NCI-H526 treated with DMSO at 0.1 percent for 48 hours (cell line): ENCODE measurements at regions not wholly inside any gene's neighbourhood (a gene's known extent, or its start where the extent isn't known, plus 50 kb on each side); places are given as distances from the start of the nearest gene placed in this dataset.
"Not testable (repeated sequence)": the region's sequence is repeated elsewhere in the genome, so short reads cannot be mapped to it uniquely, and the experiment has no call there.

Experiments
- DNase-seq: peaks from one replicate; lab custom pipeline; 2025; lab: John Stamatoyannopoulos, UW

DNA sequence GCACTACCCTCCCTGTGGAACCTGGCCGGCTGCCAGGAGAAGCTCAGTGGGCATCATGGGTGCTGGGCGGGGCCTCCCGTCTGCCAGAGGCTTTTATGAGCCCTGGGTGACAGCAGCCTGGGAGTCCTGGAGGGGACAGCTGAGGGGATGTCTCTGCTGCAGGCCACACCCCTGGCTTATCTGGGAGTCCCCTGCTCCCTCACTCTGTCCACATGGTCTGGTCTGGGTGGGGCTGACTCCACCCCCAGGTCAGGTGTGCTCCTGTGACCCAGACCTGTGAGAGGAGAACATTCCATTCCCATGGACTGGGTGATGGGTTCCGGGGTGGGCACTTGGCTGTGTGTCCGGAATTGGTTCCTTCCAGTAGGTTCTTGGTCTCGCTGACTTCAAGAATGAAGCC, 369.3 kb upstream of the SFSWAP start:
- DNase-seq, result not testable (repeated sequence)

DNA sequence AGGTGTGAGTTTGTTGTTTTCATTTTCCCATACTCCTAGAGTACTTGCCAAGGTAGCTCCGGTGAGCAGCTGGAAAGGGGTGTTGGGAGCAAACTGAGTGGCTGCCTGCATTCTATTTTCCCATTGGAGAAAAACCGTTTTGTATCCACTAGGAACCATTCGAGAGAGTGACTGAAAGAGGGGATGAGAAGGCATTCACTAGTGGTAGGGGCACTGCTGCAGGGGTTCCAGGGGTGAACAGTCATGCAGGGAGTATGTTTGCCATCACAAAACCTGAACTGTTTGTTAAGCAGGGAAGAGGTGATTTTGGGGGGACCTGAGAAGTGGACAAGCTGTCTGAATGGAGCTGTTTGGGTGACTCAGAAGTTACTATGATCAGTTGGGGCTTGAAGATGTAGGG, 367.5 kb upstream of the SFSWAP start:
- DNase-seq, result not testable (repeated sequence)

DNA sequence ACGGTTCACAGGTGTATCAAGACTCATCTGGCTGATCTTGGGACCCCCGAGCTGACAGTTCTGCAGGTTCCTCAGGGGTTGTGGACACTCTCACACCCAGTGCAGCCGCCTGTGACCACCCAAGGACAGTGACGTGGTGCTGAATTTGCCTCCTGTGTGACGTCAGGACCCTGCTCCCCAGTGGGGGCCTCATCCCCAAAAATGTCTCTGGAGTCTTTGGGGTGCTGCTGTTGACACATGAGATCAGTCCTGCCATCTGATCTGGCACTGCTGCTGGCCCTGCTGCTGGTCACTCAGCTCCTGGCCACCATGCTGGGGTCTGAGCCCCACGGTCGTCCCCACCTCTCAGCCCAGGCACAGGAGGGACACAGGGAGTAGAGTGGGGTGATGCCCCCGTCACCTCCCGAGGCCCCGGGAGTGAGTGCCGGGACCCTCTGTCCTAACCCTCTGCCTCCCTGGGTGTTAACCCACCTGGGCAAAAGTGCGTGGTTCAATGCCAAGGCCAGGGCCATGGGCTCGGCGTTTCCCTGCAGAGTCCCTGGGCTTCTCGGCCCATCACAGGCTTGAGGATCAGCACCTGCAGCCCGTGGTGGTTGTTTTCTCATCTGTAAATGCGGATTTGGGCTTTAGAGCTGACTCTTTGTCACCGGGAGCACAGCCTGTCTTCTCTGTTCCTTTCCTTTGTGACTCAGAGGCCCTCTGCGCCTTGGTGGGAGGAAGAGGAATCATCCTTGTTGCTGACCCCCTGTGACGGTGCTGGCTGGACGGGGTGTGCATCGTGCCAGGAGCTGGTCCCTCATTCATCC, 366.0 kb upstream of the SFSWAP start:
- not testable (repeated sequence) for DNase-seq

DNA sequence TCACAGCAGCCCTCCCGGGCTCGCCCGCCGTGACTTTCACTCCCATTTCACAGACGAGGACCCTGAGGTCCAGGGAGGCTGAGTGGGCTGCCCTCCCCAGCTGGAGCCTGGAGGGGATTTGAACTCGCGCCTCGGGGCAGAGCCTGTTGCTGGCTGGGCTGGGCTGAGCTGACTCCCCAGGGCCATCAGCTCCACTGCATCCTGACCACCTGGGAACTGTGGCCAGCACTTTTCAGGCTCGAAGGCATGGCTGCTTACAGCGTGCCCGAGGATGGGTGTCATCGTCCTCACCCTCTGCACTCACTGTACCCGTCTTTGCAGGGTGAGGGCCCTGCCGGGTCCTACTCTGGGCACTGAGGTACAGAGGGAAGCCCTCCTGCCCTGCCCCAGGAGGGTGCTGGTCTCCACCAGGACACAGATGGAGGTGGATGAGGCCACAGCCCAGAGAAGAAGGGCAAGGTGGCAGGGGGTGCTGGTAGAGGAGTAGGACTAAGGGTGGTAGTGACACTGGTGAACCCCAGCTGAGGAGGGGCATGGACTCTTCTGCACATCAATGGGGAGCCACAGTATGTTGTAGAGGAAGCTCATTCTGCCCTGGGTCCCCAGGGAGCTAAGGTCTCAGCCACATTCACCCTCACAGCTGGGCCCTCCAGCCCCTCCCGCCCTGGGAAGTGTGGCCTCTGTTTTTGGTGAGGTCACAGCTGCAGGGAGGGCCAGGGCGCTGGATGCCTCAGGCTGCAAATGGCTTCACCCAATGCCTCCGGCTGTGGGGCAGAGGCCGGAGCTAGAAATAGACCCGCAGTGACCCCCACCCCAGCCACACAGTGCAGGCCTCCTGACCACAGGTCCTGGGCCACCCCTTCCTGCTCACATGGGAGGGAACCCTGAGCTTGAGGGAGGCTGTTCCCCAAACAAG, 365.1 kb upstream of the SFSWAP start:
- DNase-seq, result no peak

DNA sequence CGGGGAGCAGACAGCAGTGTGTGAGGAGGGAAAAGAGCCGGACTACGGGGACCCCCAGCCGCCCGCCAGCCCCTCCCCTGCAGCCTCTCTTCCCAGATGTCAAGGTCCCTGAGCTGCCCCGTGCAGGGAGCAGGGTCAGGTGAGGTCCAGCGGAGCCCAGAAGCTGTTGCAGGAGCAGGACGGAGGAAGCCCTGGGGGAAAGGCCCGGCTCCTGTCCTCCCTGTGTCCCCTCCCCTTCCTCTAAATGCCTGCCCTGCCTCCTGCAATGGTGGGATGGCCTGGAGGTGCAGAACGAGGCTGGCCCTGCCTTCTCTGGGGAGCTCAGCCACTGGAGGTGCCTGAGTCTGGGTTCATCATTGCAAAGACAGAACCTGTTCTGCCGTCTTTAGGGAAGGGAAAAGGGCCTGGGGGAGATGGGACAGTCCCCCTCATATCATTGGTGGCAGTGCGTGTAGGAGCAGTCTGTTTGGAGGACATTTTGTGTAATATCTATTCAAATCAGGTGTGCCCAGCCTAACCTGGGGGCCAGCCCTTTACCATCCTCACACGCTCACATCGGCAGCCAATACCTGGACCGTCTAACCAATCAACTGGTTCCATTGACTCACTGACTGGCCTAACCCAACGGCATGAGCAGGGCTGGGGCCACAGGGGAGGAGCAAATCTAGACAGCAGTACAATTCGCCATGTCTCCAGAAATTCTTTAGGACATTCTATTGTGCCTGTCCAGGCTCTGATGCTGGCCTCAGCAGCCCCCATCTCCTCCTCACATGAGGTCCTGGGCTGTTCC, 364.1 kb upstream of the SFSWAP start:
- DNase-seq, result no peak

DNA sequence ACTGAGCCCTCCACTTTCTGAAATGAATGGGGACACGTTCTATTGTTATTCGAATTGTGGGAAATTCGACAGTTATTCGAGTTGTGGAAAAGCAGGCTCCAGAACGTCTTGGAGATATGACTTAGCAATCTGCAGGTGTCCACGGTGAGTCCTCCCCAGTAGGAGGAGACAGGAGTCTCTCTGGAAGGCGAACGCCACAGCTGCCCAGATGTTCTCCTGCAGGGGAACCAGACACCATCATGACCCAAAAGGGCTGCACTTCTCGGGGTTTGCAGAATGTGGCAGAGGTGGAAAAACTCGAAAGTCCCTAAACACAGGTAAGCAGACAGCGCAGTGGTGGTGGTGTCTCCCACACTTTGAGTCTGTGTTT, 363.6 kb upstream of the SFSWAP start:
- DNase-seq, result no peak

DNA sequence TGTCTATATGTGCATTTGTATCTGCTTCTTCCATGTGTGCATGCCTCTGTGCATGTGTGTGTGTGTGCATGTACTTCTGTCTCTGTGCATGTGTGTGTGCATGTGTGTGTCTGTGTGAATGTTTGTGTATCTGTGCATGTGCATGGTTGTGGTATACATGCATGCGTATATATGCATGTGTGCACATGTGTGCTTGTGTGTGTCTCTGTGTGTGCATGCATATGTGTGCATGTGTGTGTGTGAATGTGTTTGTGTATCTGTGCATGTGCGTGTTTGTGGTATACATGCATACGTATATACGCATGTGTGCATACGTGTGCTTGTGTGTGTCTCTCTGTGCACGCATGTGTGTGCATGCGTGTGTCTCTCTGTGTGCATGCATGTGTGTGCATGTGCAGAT, 363.2 kb upstream of the SFSWAP start:
- no peak for DNase-seq

DNA sequence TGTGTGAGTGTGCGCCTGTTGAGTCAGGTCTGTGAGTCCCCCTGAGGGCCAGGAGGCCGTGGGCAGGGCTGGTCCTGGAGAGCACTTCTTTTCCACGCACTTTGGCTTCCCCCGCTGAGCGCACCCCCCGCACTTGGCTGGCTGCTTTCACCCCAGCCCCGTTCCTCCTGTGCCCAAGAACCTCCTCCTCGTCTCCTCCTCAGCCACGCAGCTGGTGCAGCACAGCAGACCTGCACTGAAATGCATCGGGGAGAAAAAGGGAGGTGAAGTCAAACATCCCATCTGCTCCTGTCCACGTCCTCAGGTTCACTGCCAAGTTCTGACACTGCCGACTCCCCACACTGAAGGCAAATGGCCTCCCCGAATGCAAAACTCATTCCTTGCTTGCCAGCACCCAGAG, 362.7 kb upstream of the SFSWAP start:
- no peak for DNase-seq

DNA sequence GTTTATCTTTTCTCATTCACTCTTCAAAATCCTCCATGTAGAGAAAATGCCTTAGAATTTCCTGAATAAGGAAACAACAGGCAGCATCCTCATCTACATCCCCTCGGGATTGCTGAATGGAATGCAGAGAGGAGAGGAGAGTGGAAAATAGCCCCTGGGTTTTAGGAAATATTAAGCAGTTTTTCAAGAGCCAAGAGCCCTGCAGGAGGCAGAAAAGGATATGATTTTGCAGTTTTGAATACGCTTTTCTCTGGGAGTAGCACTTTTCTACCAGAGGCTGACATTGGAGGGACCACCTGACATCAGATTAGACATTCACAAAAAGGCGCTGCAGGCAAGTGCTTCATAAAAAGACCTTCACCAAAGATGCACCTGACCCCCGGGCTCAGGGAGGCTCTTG, 362.2 kb upstream of the SFSWAP start:
- DNase-seq, result no peak

GRCh38 chr12:131349397-131350127, 361.3 kb upstream of the SFSWAP start:
- DNase-seq, result no peak

DNA sequence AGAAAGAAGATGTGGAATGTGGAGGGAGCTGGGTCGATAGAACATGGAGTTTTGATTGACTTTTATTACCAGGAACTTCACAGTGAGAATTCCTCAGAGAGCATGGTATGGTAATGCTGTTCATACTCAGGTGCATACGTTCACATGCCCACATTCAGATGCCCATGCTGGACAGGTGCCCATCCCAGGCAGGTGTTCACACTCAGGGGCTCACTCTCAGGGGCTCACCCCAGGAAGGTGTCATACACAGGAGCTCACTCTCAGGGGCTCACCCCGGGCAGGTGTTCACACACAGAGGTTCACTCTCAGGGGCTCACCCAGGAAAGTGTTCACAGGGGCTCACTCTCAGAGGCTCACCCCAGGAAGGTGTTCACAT, 360.0 kb upstream of the SFSWAP start:
- DNase-seq, result no peak

DNA sequence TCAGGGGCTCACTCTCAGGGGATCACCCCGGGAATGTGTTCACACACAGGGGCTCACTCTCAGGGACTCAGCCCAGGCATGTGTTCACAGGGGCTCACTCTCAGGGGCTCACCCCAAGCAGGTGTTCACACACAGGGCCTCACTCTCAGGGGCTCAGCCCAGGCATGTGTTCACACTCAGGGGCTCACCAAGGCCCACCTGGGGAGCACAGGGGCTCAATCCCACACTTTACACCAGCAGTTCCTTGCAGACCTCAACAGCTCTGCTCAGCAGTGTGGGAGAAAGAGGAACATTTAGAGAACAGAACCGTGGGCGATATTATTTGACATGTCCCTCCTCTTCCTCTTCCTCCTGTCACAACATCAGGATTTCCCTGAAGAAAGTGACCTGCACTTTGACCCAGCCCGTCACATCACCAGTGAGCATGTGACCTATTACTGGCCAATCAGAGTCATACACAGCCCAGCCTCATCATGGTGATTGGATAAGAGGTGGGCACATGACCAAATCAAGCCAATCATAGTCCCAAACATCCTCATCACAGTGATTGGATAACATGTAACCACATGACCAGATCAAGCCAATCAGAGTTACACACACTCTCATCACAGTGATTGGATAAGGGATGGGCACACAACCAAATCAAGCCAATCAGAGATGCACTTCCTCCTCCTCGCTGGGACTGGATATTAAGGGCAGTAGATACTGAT, 359.4 kb upstream of the SFSWAP start:
- DNase-seq, result no peak

DNA sequence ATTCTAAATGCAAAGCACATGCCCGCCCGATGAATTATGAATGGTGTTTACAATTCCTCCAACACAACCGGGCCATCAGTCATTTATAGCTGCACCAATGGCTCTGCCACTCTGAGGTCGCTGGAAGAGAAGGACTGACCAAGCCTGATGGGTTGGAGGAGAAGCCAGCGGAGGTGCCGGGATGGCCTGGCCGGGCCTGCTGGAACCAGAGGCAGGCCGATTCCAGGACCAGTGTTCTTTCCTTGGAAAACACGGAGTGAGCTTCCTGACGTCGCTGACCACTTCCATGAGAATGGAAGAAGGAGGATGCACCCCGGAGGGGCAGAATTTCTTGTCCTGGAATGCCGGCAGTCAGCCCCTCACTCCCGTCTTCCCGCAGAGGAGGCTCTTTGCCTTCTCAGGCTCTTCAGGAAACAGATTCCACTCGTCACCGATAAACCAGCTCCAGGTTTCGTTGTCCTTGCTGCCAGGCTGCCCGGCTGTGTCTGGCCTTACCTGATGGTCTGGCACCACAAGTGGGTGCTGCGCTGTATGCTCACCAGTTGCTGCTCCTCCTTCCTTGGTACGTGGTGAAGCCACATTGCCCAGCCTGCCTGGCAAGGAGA, 358.5 kb upstream of the SFSWAP start:
- no peak for DNase-seq

DNA sequence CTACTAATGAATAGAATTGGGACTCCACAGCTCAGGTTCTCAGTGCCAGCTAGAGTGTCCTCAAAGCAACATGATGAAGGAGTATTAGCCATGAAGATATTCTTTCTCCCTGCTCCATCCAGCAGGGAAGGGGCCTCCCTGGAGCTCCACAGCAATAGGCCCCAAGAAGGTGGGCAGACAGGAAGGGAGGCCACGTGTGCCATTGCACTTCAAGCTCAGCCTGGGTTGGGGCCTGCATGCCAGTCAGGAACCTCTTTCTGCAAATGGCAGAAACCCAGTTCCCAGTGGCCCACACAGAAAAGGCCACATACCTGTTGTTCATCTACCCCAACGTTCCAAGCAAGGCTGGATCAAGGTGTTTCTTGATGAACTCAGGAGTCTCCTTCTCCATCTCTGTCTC, 357.5 kb upstream of the SFSWAP start:
- DNase-seq, result no peak

DNA sequence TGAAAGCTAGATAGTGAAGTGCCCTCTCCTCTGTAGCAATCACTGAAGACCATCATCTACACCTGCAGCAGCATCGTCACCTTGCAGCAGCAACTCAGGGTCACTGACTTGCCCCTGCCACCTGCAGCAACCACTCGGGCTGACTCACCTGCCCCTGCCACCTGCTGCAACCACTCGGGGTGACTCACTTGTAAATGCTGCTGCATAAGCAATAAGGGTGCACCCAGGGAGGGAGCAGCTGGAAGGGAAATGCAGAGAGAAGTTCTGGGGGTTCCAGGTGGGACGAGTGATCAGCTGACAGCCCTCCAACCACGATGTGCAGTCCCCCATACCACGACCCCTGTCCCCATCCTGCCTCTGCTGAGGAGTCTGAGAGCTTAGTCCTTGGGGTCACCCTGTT, 357.1 kb upstream of the SFSWAP start:
- no peak for DNase-seq

DNA sequence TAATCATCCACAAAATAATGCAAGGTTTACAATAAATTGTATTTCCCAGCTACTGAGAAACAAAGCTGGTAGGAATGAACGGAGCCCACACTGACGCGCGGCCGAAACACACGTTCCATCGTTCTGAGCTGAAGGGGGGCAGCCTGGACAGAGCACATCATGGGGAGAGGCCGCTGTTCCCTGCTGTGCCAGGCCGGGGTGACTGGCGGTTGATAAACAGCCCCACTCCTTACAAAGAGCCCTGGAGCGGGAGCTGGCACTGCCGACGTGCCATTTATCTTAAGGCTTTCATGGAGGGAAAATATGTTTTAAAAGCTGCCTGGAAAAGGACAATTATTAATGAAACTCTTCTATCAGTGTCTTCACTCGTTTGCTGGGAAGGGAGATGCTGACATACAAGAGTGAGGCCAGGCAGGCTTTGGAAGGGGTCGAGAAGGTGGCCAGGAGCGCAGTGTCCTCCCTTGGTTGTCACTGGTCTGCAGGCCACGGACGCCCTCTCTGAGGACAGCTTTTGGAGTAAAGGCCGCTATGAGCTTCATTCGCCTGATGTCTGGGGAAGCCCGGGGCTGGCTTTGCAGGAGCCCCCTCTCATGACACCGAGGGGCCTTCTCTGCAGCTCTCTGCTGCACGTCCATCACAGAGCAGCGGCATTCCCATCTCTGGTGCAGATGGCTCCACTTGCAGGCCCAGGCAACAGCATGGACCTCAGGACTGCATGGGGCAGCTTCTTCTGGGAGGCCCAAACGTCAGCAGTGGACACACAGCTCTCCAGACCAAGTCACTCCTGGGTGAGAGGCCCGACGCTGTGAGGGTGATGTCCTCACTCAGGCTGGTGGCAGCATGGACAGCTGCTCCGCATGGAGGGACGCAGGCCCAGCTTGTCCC, 355.3 kb upstream of the SFSWAP start:
- no peak for DNase-seq

DNA sequence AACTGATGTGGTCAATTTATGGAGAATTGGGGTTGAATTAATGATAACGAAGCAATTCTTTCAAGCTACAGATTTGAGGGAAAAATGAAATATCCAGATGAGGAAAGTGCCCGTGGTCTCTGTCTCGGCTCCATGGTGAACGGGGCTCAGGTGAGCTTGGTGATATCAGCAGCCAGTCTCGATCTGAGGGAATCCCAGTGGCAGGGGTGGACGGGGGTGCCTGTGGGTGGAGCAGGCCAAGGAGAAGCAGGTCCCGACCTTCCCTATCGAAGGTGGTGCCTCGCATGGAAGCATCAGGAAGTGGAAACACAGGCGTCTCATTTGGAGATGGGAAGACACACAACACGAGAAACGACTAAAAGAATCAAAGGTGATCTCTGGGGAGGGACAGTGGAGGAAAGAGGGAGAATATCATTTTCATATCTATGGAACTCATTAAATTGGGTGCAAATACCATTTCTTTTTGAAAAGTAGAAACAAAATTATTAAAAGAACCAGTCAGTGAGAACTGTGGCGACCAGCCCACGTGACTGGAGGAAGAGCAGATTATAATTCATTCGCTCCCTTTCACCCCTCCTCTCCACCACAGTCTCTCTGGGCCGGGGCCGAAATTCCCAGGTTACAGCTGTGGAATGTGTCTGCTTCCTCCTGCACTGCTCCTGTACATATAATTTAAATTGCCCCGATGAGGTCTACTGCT, 354.3 kb upstream of the SFSWAP start:
- no peak for DNase-seq

- DNase-seq, result no peak
These were observed 353.6 kb upstream of the SFSWAP start for GRCh38 chr12:131357185-131357747.

- no peak for DNase-seq
These were observed 353.0 kb upstream of the SFSWAP start for GRCh38 chr12:131357920-131358319.
